ENCODE measurements at regions not wholly inside any gene's neighbourhood (a gene's known extent, or its start where the extent isn't known, plus 50 kb on each side); places are given as distances from the start of the nearest gene placed in this dataset.

- no peak for DNase-seq (ENCODE audit: low spot score)
These were observed 124.5 kb upstream of the LRIG3 start for GRCh38 chr12:59044791-59045190.

GRCh38 chr12:59041241-59042121, 121.2 kb upstream of the LRIG3 start:
- DNase-seq (ENCODE audit: low spot score), result no peak

GRCh38 chr12:59040656-59041055, 120.4 kb upstream of the LRIG3 start:
- no peak for DNase-seq (ENCODE audit: low spot score)

DNA sequence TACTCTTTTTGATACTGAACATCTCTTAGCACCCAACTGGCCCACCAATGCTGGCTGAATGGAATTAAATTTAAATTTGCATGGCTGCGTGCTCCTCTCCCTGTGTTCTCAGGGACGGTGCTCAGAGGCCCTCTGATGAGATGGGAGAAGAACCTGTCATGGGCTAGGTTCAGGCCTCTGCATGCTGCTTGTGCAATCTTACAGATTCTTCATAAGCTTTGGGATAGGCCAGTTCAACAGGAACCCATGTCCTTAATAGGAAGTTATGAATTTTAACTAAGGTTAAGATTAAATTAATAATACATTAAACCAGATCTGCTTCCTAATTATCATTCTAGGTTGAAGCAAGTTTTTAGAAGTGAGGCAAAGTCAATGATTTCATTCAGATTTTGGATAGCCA, 119.7 kb upstream of the LRIG3 start:
- DNase-seq (ENCODE audit: low spot score), result no peak

GRCh38 chr12:59039005-59039404, 118.7 kb upstream of the LRIG3 start:
- no peak for DNase-seq (ENCODE audit: low spot score)

- DNase-seq (ENCODE audit: low spot score), result no peak
These were observed 116.9 kb upstream of the LRIG3 start for GRCh38 chr12:59036973-59037762.

- no peak for DNase-seq (ENCODE audit: low spot score)
These were observed 116.0 kb upstream of the LRIG3 start for GRCh38 chr12:59036347-59036746.

GRCh38 chr12:59031313-59031712, 111.0 kb upstream of the LRIG3 start:
- no peak for DNase-seq (ENCODE audit: low spot score)

- no peak for DNase-seq (ENCODE audit: low spot score)
These were observed 110.1 kb upstream of the LRIG3 start for GRCh38 chr12:59030415-59030814.

DNA sequence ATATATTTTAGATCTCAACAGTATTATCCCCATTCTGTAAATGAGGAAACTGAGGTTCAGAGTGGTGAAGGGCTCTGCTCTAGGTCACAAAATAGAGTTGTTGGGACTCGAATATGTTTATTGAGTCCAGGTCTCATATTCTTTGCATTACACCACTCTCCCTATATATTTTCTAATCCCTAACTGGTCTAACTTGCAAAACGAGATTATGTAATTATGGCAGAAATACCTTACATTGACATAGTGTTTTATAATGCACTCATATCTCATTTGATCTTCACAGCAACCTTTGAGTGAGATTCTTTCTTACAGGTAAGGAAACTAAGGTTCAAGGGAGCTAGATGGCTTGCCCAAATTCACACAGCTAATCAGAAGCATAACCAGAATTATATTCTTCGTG, 106.9 kb upstream of the LRIG3 start:
- DNase-seq (ENCODE audit: low spot score), result no peak

- DNase-seq (ENCODE audit: low spot score), result no peak
These were observed 103.6 kb upstream of the LRIG3 start for GRCh38 chr12:59023861-59024424.

GRCh38 chr12:59020073-59020946, 100.0 kb upstream of the LRIG3 start:
- DNase-seq (ENCODE audit: low spot score), result no peak

GRCh38 chr12:59014885-59015284, 94.6 kb upstream of the LRIG3 start:
- DNase-seq (ENCODE audit: low spot score), result no peak

DNA sequence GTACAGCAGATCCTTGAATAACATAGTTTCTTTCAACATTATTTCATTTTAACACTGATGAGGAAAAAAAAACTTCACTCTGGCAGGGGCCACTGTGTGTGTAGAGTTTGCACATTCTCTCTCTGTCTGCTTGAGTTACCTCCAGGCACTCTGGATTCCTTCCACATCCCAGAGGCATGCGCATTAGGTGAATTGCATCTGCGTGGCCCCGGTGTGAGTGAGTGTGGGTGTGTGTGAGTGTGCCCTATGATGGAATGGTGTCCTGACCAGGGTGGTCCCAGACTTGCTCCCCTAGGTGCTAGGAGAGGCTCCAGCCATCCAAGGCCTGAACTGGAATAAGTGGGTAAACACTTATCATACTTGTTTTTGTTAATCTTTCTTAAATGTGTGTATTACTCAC, 90.6 kb upstream of the LRIG3 start:
- DNase-seq (ENCODE audit: low spot score), result no peak

GRCh38 chr12:59010118-59010517, 89.8 kb upstream of the LRIG3 start:
- DNase-seq (ENCODE audit: low spot score), result no peak

- DNase-seq (ENCODE audit: low spot score), result no peak
These were observed 87.3 kb upstream of the LRIG3 start for GRCh38 chr12:59007620-59008019.

DNA sequence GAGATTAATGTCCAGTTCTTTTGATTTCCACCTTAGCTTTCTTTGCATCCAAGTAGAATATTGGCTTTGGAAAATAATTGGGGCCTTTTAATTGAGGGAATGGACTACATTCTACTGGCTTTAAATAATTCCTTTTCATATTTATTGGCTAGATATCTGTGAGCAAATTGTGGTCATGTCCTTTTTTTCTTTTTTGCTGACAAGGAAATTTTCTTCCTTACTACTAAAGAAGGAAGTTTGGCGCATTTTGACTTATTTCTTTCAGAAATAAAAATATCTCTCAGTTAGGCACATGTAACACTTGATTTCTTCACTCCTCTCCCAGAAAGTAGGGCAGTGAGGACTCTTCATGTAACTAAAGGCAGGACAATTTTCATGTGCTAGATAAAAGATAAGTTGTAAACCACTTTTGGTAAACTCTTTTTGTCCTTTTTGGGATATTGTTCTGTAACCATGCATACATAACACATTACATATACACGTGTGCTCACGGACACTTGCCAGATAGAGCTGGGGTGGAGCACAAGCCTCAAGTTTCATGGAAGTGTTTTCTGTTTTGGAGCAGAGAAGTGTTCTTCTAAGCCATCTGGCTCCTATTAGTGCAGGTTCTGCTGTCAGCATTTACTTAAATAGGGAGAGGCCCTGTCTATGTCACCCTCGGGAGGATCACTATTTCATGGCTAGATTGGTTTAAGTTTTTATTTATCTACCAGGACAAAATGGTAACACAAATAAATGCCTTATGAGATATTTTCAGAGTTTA, 85.1 kb upstream of the LRIG3 start:
- DNase-seq (ENCODE audit: low spot score), result peak; percentile 63

DNA sequence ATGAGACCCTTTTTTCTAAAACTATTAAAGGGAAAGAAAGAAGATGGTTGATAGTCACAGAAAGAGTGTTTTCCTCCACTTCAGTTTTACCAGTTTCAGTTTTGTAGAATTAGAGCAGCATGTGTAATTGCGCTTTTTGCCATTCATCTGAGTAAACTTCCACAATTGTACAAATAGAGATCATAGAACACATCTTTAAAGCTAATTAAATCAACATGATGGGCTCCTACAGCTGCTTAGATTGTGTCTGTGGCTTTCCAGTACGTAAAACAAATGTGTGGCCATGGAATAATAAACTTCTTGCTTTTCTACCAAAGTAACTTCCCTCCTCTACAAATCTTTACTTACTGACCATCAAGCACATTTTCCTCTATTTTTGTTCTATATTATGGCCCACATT, 84.2 kb upstream of the LRIG3 start:
- no peak for DNase-seq (ENCODE audit: low spot score)

GRCh38 chr12:58995666-58996363, 75.5 kb upstream of the LRIG3 start:
- DNase-seq (ENCODE audit: low spot score), result no peak

DNA sequence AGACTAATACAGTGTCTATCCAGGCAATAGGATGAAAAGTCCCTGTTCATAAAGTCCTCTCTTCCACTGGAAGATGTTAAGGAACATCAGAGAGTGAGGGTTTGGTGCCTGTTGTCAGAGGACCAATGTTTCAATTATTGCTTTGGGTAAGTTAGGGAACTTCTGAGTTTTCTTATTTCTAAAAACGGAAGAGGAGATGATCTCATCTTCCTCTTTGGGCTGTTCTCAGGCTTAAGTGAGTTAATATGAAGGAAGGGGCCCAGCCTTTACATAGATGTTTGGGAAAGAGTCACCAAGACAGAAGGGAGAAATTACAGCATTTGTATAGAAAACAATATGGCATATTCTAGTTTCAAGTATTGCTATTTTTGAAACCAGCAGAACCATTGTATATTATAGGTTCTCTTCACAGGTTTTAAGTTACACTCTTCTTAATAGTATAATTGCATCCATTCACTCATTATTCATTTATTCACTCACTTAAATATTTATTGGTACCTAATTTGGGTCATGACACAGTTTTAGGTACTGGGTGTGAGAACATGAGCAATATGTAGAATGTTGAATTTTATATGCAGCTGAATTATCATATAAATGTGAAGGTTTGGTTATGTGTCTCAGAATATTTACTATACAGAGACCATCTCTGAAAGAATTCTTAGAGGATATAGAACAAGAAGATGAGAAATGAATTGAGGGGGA, 68.5 kb upstream of the LRIG3 start:
- DNase-seq (ENCODE audit: low spot score), result no peak
